22Rv1 (cell line): ENCODE measurements at regions not wholly inside any gene's neighbourhood (a gene's known extent, or its start where the extent isn't known, plus 50 kb on each side); places are given as distances from the start of the nearest gene placed in this dataset.

Experiments
- H3K27ac ChIP-seq: fragments of 450-650 bp; 2 replicates; pipeline ENCODE4 v1.5.1; 2017
- ZFX ChIP-seq: fragments of 450-650 bp; IDR thresholded peaks from 2 replicates; pipeline ENCODE4 v1.6.1; 2017; ENCODE audit warnings: antibody characterized with exemption, borderline replicate concordance
- TF ChIP-seq, protein P1 (sequence below): fragments of 450-650 bp; IDR thresholded peaks from 2 replicates; pipeline ENCODE4 v1.5.1; 2017; ENCODE audit warnings: mild to moderate bottlenecking

- no peak overlapping the region for H3K27ac ChIP-seq
Observed at GRCh38 chr2:60268032-60268431, 285.4 kb downstream of the BCL11A start.

DNA sequence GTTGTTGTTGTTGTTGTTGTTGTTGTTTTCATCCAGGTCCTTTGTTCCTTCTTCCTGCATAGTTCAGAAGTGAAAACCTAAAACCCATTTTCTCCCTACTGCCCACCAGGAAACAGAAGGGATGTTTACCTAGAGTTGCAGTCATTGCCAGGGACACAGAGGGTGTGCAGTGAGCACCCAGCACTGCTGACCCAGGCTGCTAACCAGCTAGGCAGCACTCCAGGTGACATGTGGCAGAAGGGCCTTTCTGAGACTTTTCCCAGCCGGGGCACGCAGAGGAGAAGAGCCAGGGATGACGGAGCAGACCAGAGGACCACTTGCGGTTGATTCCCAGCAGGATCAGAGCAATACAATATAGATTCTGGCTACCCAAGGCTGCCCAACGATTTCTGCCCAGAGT, 286.3 kb downstream of the BCL11A start:
- H3K27ac ChIP-seq, result no peak overlapping the region
- no peak for TF ChIP-seq ZFX
- TF ChIP-seq, protein P1, sequence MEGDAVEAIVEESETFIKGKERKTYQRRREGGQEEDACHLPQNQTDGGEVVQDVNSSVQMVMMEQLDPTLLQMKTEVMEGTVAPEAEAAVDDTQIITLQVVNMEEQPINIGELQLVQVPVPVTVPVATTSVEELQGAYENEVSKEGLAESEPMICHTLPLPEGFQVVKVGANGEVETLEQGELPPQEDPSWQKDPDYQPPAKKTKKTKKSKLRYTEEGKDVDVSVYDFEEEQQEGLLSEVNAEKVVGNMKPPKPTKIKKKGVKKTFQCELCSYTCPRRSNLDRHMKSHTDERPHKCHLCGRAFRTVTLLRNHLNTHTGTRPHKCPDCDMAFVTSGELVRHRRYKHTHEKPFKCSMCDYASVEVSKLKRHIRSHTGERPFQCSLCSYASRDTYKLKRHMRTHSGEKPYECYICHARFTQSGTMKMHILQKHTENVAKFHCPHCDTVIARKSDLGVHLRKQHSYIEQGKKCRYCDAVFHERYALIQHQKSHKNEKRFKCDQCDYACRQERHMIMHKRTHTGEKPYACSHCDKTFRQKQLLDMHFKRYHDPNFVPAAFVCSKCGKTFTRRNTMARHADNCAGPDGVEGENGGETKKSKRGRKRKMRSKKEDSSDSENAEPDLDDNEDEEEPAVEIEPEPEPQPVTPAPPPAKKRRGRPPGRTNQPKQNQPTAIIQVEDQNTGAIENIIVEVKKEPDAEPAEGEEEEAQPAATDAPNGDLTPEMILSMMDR, result no peak

More at GRCh38 chr2:60268032-60268431, 285.4 kb downstream of the BCL11A start:
- TF ChIP-seq ZFX, result no peak
- TF ChIP-seq, protein P1, result no peak

GRCh38 chr2:60262178-60262577, 291.3 kb downstream of the BCL11A start:
- TF ChIP-seq, protein P1, result no peak
- no peak for TF ChIP-seq ZFX
- no peak overlapping the region for H3K27ac ChIP-seq

GRCh38 chr2:60260639-60261296, 292.7 kb downstream of the BCL11A start:
- no peak overlapping the region for H3K27ac ChIP-seq
- TF ChIP-seq ZFX, result no peak
- TF ChIP-seq, protein P1, result no peak

GRCh38 chr2:60259781-60260180, 293.7 kb downstream of the BCL11A start:
- TF ChIP-seq ZFX, result no peak
- TF ChIP-seq, protein P1, result no peak
- no peak overlapping the region for H3K27ac ChIP-seq

DNA sequence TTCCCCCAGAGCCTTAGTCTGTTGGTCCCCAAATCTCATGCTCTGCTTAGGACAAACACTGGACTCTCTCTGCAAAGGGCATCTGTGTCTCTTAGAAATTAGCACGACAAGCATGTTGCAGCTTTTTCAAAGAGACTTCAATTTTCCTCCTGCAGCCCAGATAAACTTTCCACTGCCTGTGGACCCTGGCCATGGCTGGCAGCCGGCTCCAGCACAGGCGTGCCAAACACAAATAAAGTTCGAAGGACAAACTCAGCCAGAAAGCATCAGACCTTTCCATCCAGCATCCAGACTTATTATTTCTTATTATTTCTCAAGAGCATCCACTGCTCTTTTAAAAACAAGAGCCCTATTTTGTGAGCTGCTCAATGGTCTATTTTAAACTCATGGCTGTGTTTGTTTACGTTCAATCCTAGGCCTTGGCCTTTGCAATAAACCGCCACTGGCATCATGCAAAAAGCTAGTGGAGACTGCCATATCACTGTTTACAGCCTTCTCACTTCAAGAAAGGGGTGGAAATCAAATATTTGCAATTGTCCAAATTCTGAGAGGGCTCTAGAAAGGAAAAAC, 300.8 kb downstream of the BCL11A start:
- TF ChIP-seq ZFX, result no peak
- TF ChIP-seq, protein P1, result no peak

GRCh38 chr2:60251247-60251646, 302.2 kb downstream of the BCL11A start:
- TF ChIP-seq ZFX, result no peak
- TF ChIP-seq, protein P1, result no peak
- H3K27ac ChIP-seq, result no peak overlapping the region

More for the DNA sequence above, 300.8 kb downstream of the BCL11A start:
- H3K27ac ChIP-seq, result no peak overlapping the region
